ENCODE measurements at regions not wholly inside any gene's neighbourhood (a gene's known extent, or its start where the extent isn't known, plus 50 kb on each side); places are given as distances from the start of the nearest gene placed in this dataset.

- no peak for DNase-seq (ENCODE audit: extremely low read depth in 1 of 11, low read depth in 9 of 11, low spot score in 4 of 11)
Measured at GRCh38 chr2:15771124-15771523, 169.2 kb upstream of the MYCN start.

GRCh38 chr2:15772086-15772595 is 168.2 kb upstream of the MYCN start:
- DNase-seq (ENCODE audit: extremely low read depth in 1 of 11, low read depth in 9 of 11, low spot score in 4 of 11): no peak

GRCh38 chr2:15772681-15773080 is 167.7 kb upstream of the MYCN start:
- DNase-seq (ENCODE audit: extremely low read depth in 1 of 11, low read depth in 9 of 11, low spot score in 4 of 11): no peak

GRCh38 chr2:15773204-15773603 is 167.1 kb upstream of the MYCN start:
- DNase-seq (ENCODE audit: extremely low read depth in 1 of 11, low read depth in 9 of 11, low spot score in 4 of 11): no peak

- DNase-seq (ENCODE audit: extremely low read depth in 1 of 11, low read depth in 9 of 11, low spot score in 4 of 11): no peak
Measured at GRCh38 chr2:15773846-15774245, 166.5 kb upstream of the MYCN start.

- DNase-seq (ENCODE audit: extremely low read depth in 1 of 11, low read depth in 9 of 11, low spot score in 4 of 11): no peak
Measured at GRCh38 chr2:15775753-15776628, 164.4 kb upstream of the MYCN start.

- DNase-seq (ENCODE audit: extremely low read depth in 1 of 11, low read depth in 9 of 11, low spot score in 4 of 11): no peak
Measured at GRCh38 chr2:15776629-15776919, 163.8 kb upstream of the MYCN start.

GRCh38 chr2:15776992-15777702 is 163.2 kb upstream of the MYCN start:
- no peak for DNase-seq (ENCODE audit: extremely low read depth in 1 of 11, low read depth in 9 of 11, low spot score in 4 of 11)

GRCh38 chr2:15777795-15778371 is 162.5 kb upstream of the MYCN start:
- DNase-seq (ENCODE audit: extremely low read depth in 1 of 11, low read depth in 9 of 11, low spot score in 4 of 11): no peak

GRCh38 chr2:15778529-15779219 is 161.7 kb upstream of the MYCN start:
- no peak for DNase-seq (ENCODE audit: extremely low read depth in 1 of 11, low read depth in 9 of 11, low spot score in 4 of 11)

- no peak for DNase-seq (ENCODE audit: extremely low read depth in 1 of 11, low read depth in 9 of 11, low spot score in 4 of 11)
Measured at GRCh38 chr2:15779381-15780041, 160.8 kb upstream of the MYCN start.

- no peak for DNase-seq (ENCODE audit: extremely low read depth in 1 of 11, low read depth in 9 of 11, low spot score in 4 of 11)
Measured at GRCh38 chr2:15780234-15780633, 160.1 kb upstream of the MYCN start.

GRCh38 chr2:15780912-15781574 is 159.3 kb upstream of the MYCN start:
- DNase-seq (ENCODE audit: extremely low read depth in 1 of 11, low read depth in 9 of 11, low spot score in 4 of 11): no peak

- no peak for DNase-seq (ENCODE audit: extremely low read depth in 1 of 11, low read depth in 9 of 11, low spot score in 4 of 11)
Measured at GRCh38 chr2:15782009-15782751, 158.2 kb upstream of the MYCN start.

- no peak for DNase-seq (ENCODE audit: extremely low read depth in 1 of 11, low read depth in 9 of 11, low spot score in 4 of 11)
Measured at GRCh38 chr2:15782769-15783294, 157.5 kb upstream of the MYCN start.

GRCh38 chr2:15783489-15783888 is 156.9 kb upstream of the MYCN start:
- DNase-seq (ENCODE audit: extremely low read depth in 1 of 11, low read depth in 9 of 11, low spot score in 4 of 11): no peak

- DNase-seq (ENCODE audit: extremely low read depth in 1 of 11, low read depth in 9 of 11, low spot score in 4 of 11): no peak
Measured at GRCh38 chr2:15784106-15784885, 156.1 kb upstream of the MYCN start.

Measured in renal cortex interstitium (tissue), 11 donors.